ENCODE measurements at regions not wholly inside any gene's neighbourhood (a gene's known extent, or its start where the extent isn't known, plus 50 kb on each side); places are given as distances from the start of the nearest gene placed in this dataset.

- Mint-ChIP-seq H3K27ac (no peak overlapping the region), H3K27me3 (no peaks in the 10 kb centered on the region), H3K9me3 (peaks cover 5 to 29% (median 22%) of the 10 kb centered on the region in 3 donors), H3K4me3 (no peak overlapping the region), H3K4me1 (no peaks in the 10 kb centered on the region), H3K36me3 (no peaks in the 10 kb centered on the region)
- no peaks in the 10 kb centered on the region for H3K27me3 ChIP-seq (replicated peaks in 1 of 2; ENCODE audit: control insufficient read depth in 2 of 2, extremely low read depth in 1 of 2, insufficient read depth in 2 of 2, low read length in 1 of 2)
- no peak overlapping the region for H3K27ac ChIP-seq (ENCODE audit: low read length)
- H3K9me3 ChIP-seq = no peaks in the 10 kb centered on the region
- POLR2A ChIA-PET = no interaction called here
- H3K4me3 ChIP-seq (ENCODE audit: control insufficient read depth in 1 of 2, extremely low read depth in 1 of 2, low read length in 1 of 2) = no peak overlapping the region
- 100% methylated on average over 1 of the region's 2 CpGs for WGBS (ENCODE audit: insufficient coverage)
- CTCF ChIA-PET = no interaction called here
- no peak for ATAC-seq (replicated peaks in 1 of 4)
- DNase-seq = no peak
- no peaks in the 10 kb centered on the region for H3K36me3 ChIP-seq (ENCODE audit: control insufficient read depth in 2 of 2, extremely low read depth in 1 of 2, insufficient read depth in 1 of 2, low read length in 1 of 2)
- no peaks in the 10 kb centered on the region for H3K4me1 ChIP-seq (ENCODE audit: control insufficient read depth in 1 of 2, extremely low read depth in 1 of 2, insufficient read depth in 2 of 2, low read length in 2 of 2)
These were observed 290.4 kb upstream of the TBX3 start for GRCh38 chr12:114974333-114974732.

GRCh38 chr12:114968727-114969126, 284.8 kb upstream of the TBX3 start:
- Mint-ChIP-seq H3K27ac (no peak overlapping the region), H3K36me3 (no peaks in the 10 kb centered on the region), H3K4me1 (no peaks in the 10 kb centered on the region), H3K27me3 (no peaks in the 10 kb centered on the region), H3K4me3 (no peak overlapping the region), H3K9me3 (peaks cover 3 to 17% (median 14%) of the 10 kb centered on the region in 3 donors)
- no peak overlapping the region for H3K4me3 ChIP-seq (ENCODE audit: control insufficient read depth in 1 of 2, extremely low read depth in 1 of 2, low read length in 1 of 2)
- H3K27ac ChIP-seq (ENCODE audit: low read length) = no peak overlapping the region
- H3K36me3 ChIP-seq (ENCODE audit: control insufficient read depth in 2 of 2, extremely low read depth in 1 of 2, insufficient read depth in 1 of 2, low read length in 1 of 2) = no peaks in the 10 kb centered on the region
- ATAC-seq (replicated peaks in 1 of 4) (no peak), DNase-seq (no peak)
- H3K9me3 ChIP-seq = no peaks in the 10 kb centered on the region
- ChIA-PET POLR2A (no interaction called here), CTCF (no interaction called here)
- no CpG with 5 or more reads among the region's 4 CpGs for WGBS (ENCODE audit: insufficient coverage)
- no peaks in the 10 kb centered on the region for H3K27me3 ChIP-seq (replicated peaks in 1 of 2; ENCODE audit: control insufficient read depth in 2 of 2, extremely low read depth in 1 of 2, insufficient read depth in 2 of 2, low read length in 1 of 2)
- no peaks in the 10 kb centered on the region for H3K4me1 ChIP-seq (ENCODE audit: control insufficient read depth in 1 of 2, extremely low read depth in 1 of 2, insufficient read depth in 2 of 2, low read length in 2 of 2)

GRCh38 chr12:114967151-114967550, 283.2 kb upstream of the TBX3 start:
- no peaks in the 10 kb centered on the region for H3K27me3 ChIP-seq (replicated peaks in 1 of 2; ENCODE audit: control insufficient read depth in 2 of 2, extremely low read depth in 1 of 2, insufficient read depth in 2 of 2, low read length in 1 of 2)
- H3K4me1 ChIP-seq (ENCODE audit: control insufficient read depth in 1 of 2, extremely low read depth in 1 of 2, insufficient read depth in 2 of 2, low read length in 2 of 2) = no peaks in the 10 kb centered on the region
- no peak overlapping the region for H3K27ac ChIP-seq (ENCODE audit: low read length)
- 64% methylated on average over 4 of the region's 5 CpGs for WGBS (ENCODE audit: insufficient coverage)
- no peaks in the 10 kb centered on the region for H3K36me3 ChIP-seq (ENCODE audit: control insufficient read depth in 2 of 2, extremely low read depth in 1 of 2, insufficient read depth in 1 of 2, low read length in 1 of 2)
- H3K9me3 ChIP-seq = no peaks in the 10 kb centered on the region
- CTCF ChIA-PET = no interaction called here
- Mint-ChIP-seq H3K9me3 (peaks cover 4 to 12% (median 4%) of the 10 kb centered on the region in 3 donors), H3K27me3 (no peaks in the 10 kb centered on the region), H3K4me3 (no peak overlapping the region), H3K4me1 (no peaks in the 10 kb centered on the region), H3K36me3 (no peaks in the 10 kb centered on the region), H3K27ac (no peak overlapping the region)
- POLR2A ChIA-PET = no interaction called here
- ATAC-seq (replicated peaks in 1 of 4) (no peak), DNase-seq (no peak)
- no peak overlapping the region for H3K4me3 ChIP-seq (ENCODE audit: control insufficient read depth in 1 of 2, extremely low read depth in 1 of 2, low read length in 1 of 2)

GRCh38 chr12:114964841-114965240, 280.9 kb upstream of the TBX3 start:
- Histone ChIP-seq H3K4me3 (ENCODE audit: control insufficient read depth in 1 of 2, extremely low read depth in 1 of 2, low read length in 1 of 2) (no peak overlapping the region), H3K9me3 (no peaks in the 10 kb centered on the region), H3K36me3 (ENCODE audit: control insufficient read depth in 2 of 2, extremely low read depth in 1 of 2, insufficient read depth in 1 of 2, low read length in 1 of 2) (no peaks in the 10 kb centered on the region), H3K27ac (ENCODE audit: low read length) (no peak overlapping the region), H3K27me3 (replicated peaks in 1 of 2; ENCODE audit: control insufficient read depth in 2 of 2, extremely low read depth in 1 of 2, insufficient read depth in 2 of 2, low read length in 1 of 2) (no peaks in the 10 kb centered on the region), H3K4me1 (ENCODE audit: control insufficient read depth in 1 of 2, extremely low read depth in 1 of 2, insufficient read depth in 2 of 2, low read length in 2 of 2) (no peaks in the 10 kb centered on the region)
- no peak overlapping the region for H3K27ac Mint-ChIP-seq
- ATAC-seq (replicated peaks in 1 of 4) (no peak), DNase-seq (no peak)
- H3K27me3 Mint-ChIP-seq = no peaks in the 10 kb centered on the region
- ChIA-PET POLR2A (no interaction called here), CTCF (no interaction called here)
- H3K9me3 Mint-ChIP-seq = peaks cover 4 to 12% (median 4%) of the 10 kb centered on the region in 3 donors
- H3K36me3 Mint-ChIP-seq = no peaks in the 10 kb centered on the region
- H3K4me3 Mint-ChIP-seq = no peak overlapping the region
- no peaks in the 10 kb centered on the region for H3K4me1 Mint-ChIP-seq
- no CpG with 5 or more reads among the region's 2 CpGs for WGBS (ENCODE audit: insufficient coverage)

DNA sequence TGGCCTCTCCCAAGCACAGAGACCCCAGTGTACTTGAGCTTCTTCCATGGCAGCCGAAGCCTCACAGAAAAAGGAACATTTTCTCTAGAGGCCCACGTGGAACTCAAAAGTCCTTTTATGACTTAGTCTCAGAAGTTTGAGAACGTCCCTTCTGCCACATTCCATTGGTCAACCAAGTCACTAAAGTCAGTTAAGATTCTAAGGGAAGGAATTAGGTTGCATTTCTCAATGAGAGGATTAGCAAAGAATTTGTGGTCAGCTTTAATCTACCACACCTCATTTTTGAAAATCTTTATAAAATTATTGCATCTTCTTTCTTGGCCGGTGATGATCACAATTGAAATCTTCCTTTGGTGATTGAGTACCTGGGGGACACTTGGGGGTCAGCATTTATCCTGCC, 279.9 kb upstream of the TBX3 start:
- WGBS (ENCODE audit: insufficient coverage) = 40% methylated on average over 2 of the region's 4 CpGs
- Mint-ChIP-seq H3K9me3 (peaks cover 4% of the 10 kb centered on the region in 3 donors), H3K4me3 (no peak overlapping the region), H3K36me3 (no peaks in the 10 kb centered on the region), H3K4me1 (no peaks in the 10 kb centered on the region), H3K27ac (no peak overlapping the region), H3K27me3 (no peaks in the 10 kb centered on the region)
- ATAC-seq (replicated peaks in 1 of 4) = no peak
- DNase-seq = no peak
- ChIA-PET CTCF (no interaction called here), POLR2A (no interaction called here)
- no peak overlapping the region for H3K4me3 ChIP-seq (ENCODE audit: control insufficient read depth in 1 of 2, extremely low read depth in 1 of 2, low read length in 1 of 2)
- no peaks in the 10 kb centered on the region for H3K36me3 ChIP-seq (ENCODE audit: control insufficient read depth in 2 of 2, extremely low read depth in 1 of 2, insufficient read depth in 1 of 2, low read length in 1 of 2)
- no peaks in the 10 kb centered on the region for H3K9me3 ChIP-seq
- H3K4me1 ChIP-seq (ENCODE audit: control insufficient read depth in 1 of 2, extremely low read depth in 1 of 2, insufficient read depth in 2 of 2, low read length in 2 of 2) = no peaks in the 10 kb centered on the region
- no peaks in the 10 kb centered on the region for H3K27me3 ChIP-seq (replicated peaks in 1 of 2; ENCODE audit: control insufficient read depth in 2 of 2, extremely low read depth in 1 of 2, insufficient read depth in 2 of 2, low read length in 1 of 2)
- no peak overlapping the region for H3K27ac ChIP-seq (ENCODE audit: low read length)

- no peak overlapping the region for H3K4me3 Mint-ChIP-seq
- H3K4me1 ChIP-seq (ENCODE audit: control insufficient read depth in 1 of 2, extremely low read depth in 1 of 2, insufficient read depth in 2 of 2, low read length in 2 of 2) = no peaks in the 10 kb centered on the region
- ATAC-seq (replicated peaks in 1 of 4) (no peak), DNase-seq (no peak)
- H3K4me3 ChIP-seq (ENCODE audit: control insufficient read depth in 1 of 2, extremely low read depth in 1 of 2, low read length in 1 of 2) = no peak overlapping the region
- no peaks in the 10 kb centered on the region for H3K27me3 Mint-ChIP-seq
- H3K36me3 Mint-ChIP-seq = no peaks in the 10 kb centered on the region
- CTCF ChIA-PET = no interaction called here
- H3K36me3 ChIP-seq (ENCODE audit: control insufficient read depth in 2 of 2, extremely low read depth in 1 of 2, insufficient read depth in 1 of 2, low read length in 1 of 2) = no peaks in the 10 kb centered on the region
- no peak overlapping the region for H3K27ac Mint-ChIP-seq
- H3K27ac ChIP-seq (ENCODE audit: low read length) = no peak overlapping the region
- H3K9me3 ChIP-seq = no peaks in the 10 kb centered on the region
- POLR2A ChIA-PET = no interaction called here
- H3K4me1 Mint-ChIP-seq = no peaks in the 10 kb centered on the region
- H3K27me3 ChIP-seq (replicated peaks in 1 of 2; ENCODE audit: control insufficient read depth in 2 of 2, extremely low read depth in 1 of 2, insufficient read depth in 2 of 2, low read length in 1 of 2) = no peaks in the 10 kb centered on the region
- no CpG with 5 or more reads among the region's 7 CpGs for WGBS (ENCODE audit: insufficient coverage)
- H3K9me3 Mint-ChIP-seq = peaks cover 4 to 7% (median 6%) of the 10 kb centered on the region in 3 donors
These were observed 277.5 kb upstream of the TBX3 start for GRCh38 chr12:114961491-114961890.

GRCh38 chr12:114958538-114958937, 274.6 kb upstream of the TBX3 start:
- Histone ChIP-seq H3K9me3 (no peaks in the 10 kb centered on the region), H3K27me3 (replicated peaks in 1 of 2; ENCODE audit: control insufficient read depth in 2 of 2, extremely low read depth in 1 of 2, insufficient read depth in 2 of 2, low read length in 1 of 2) (no peaks in the 10 kb centered on the region), H3K4me3 (ENCODE audit: control insufficient read depth in 1 of 2, extremely low read depth in 1 of 2, low read length in 1 of 2) (no peak overlapping the region), H3K27ac (ENCODE audit: low read length) (no peak overlapping the region), H3K36me3 (ENCODE audit: control insufficient read depth in 2 of 2, extremely low read depth in 1 of 2, insufficient read depth in 1 of 2, low read length in 1 of 2) (no peaks in the 10 kb centered on the region), H3K4me1 (ENCODE audit: control insufficient read depth in 1 of 2, extremely low read depth in 1 of 2, insufficient read depth in 2 of 2, low read length in 2 of 2) (no peaks in the 10 kb centered on the region)
- WGBS (ENCODE audit: insufficient coverage) = 85% methylated on average over 4 of the region's 4 CpGs
- no peak overlapping the region for H3K4me3 Mint-ChIP-seq
- ATAC-seq (replicated peaks in 1 of 4) (no peak), DNase-seq (no peak)
- H3K27ac Mint-ChIP-seq = no peak overlapping the region
- POLR2A ChIA-PET = no interaction called here
- no peaks in the 10 kb centered on the region for H3K36me3 Mint-ChIP-seq
- H3K9me3 Mint-ChIP-seq = peaks cover 4 to 7% (median 6%) of the 10 kb centered on the region in 3 donors
- CTCF ChIA-PET = no interaction called here
- H3K27me3 Mint-ChIP-seq = no peaks in the 10 kb centered on the region
- no peaks in the 10 kb centered on the region for H3K4me1 Mint-ChIP-seq
